ENCODE measurements at regions not wholly inside any gene's neighbourhood (a gene's known extent, or its start where the extent isn't known, plus 50 kb on each side); places are given as distances from the start of the nearest gene placed in this dataset.

DNA sequence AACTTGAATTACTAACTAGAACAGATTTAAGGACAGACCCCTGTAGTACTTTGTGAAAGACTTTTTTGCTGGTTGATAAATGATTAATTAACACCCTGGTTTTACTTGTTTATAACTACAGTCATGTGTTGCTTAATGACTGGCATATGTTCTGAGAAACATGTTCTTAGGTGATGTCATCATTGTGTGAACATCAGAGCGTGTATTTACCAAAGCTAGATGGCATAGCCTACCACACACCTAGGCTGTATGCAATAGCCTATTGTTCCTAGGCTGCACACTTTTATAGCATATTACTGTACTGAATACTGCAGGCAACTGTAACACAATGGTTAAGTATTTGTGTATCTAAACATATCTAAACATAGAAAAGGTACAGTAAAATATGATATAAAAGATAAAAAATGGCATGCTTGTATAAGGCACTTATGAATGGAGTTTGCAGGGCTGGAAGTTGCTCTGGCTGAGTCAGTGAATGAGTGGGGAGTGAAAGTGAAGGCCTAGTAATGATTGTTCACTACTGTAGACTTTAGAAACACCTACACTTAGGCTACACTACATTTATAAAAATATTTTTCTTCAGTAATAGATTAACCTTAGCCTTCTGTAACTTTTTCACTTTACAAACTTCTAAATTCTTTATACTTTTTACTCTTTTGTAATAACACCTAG is 260.3 kb downstream of the KCNRG start:
- H2AFZ ChIP-seq (ENCODE audit: low read length) = no peak overlapping the region
- H3K79me2 ChIP-seq (ENCODE audit: insufficient read depth, low read length) = no peaks in the 10 kb centered on the region
- no peak overlapping the region for H3K27ac ChIP-seq (ENCODE audit: low read depth, low read length, poor library complexity, severe bottlenecking)
- H3K4me3 ChIP-seq (ENCODE audit: low read depth, low read length, poor library complexity, severe bottlenecking) = no peak overlapping the region
- no peak overlapping the region for H3K4me2 ChIP-seq (ENCODE audit: low read length)
- H3K27me3 ChIP-seq (ENCODE audit: insufficient read depth, low read length) = no peaks in the 10 kb centered on the region
- peaks cover 5% of the 10 kb centered on the region for H3K4me1 ChIP-seq (ENCODE audit: insufficient read depth, low read length, severe bottlenecking)
- H3K9me3 ChIP-seq (ENCODE audit: low read length) = no peaks in the 10 kb centered on the region; the same call in 1 of the 2 replicates
- H4K20me1 ChIP-seq (ENCODE audit: insufficient read depth, low read length) = no peaks in the 10 kb centered on the region
- no peak overlapping the region for H3K9ac ChIP-seq (ENCODE audit: low read length)
- no peaks in the 10 kb centered on the region for H3K36me3 ChIP-seq (ENCODE audit: insufficient read depth, low read length)
- no peak for TF ChIP-seq CTCF (IDR thresholded peaks at IDR 0.05; ENCODE audit: low read length)
- no peak for TF ChIP-seq EZH2 (IDR thresholded peaks at IDR 0.05; ENCODE audit: borderline replicate concordance, low read length)
- H3F3A ChIP-seq (ENCODE audit: insufficient read depth, low read length) = no peaks in the 10 kb centered on the region
- H3K9me2 ChIP-seq (ENCODE audit: low read depth, low read length) = no peaks in the 10 kb centered on the region

DNA sequence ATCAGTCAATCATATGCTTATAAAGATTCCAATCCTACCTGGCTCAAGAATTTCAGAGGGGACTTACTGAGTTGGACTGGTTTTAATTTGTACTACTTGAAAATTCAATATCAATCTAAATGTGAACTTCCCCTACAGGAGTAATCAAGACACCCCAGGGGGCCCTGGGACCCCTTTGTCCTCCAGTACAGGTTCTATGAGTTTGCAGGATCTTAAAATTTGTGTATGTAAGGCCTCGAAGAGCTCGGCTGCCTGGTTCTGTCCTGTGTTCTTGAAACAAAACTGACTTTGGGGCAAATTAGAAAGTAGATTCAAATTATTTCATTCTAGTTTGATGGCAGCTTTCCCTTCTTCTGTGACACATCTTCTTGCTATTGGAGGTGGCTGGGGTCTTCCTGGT is 261.3 kb downstream of the KCNRG start:
- no peak overlapping the region for H3K4me3 ChIP-seq (ENCODE audit: low read depth, low read length, poor library complexity, severe bottlenecking)
- no peaks in the 10 kb centered on the region for H3K9me2 ChIP-seq (ENCODE audit: low read depth, low read length)
- no peak for TF ChIP-seq CTCF (IDR thresholded peaks at IDR 0.05; ENCODE audit: low read length)
- TF ChIP-seq EZH2 (IDR thresholded peaks at IDR 0.05; ENCODE audit: borderline replicate concordance, low read length) = no peak
- H3K9ac ChIP-seq (ENCODE audit: low read length) = no peak overlapping the region
- no peaks in the 10 kb centered on the region for H4K20me1 ChIP-seq (ENCODE audit: insufficient read depth, low read length)
- no peaks in the 10 kb centered on the region for H3K4me1 ChIP-seq (ENCODE audit: insufficient read depth, low read length, severe bottlenecking)
- no peak overlapping the region for H3K27ac ChIP-seq (ENCODE audit: low read depth, low read length, poor library complexity, severe bottlenecking)
- no peaks in the 10 kb centered on the region for H3F3A ChIP-seq (ENCODE audit: insufficient read depth, low read length)
- H3K9me3 ChIP-seq (ENCODE audit: low read length) = no peaks in the 10 kb centered on the region; the same call in 1 of the 2 replicates
- no peak overlapping the region for H2AFZ ChIP-seq (ENCODE audit: low read length)
- H3K36me3 ChIP-seq (ENCODE audit: insufficient read depth, low read length) = no peaks in the 10 kb centered on the region
- no peak overlapping the region for H3K4me2 ChIP-seq (ENCODE audit: low read length)
- no peaks in the 10 kb centered on the region for H3K27me3 ChIP-seq (ENCODE audit: insufficient read depth, low read length)
- no peaks in the 10 kb centered on the region for H3K79me2 ChIP-seq (ENCODE audit: insufficient read depth, low read length)

- Histone ChIP-seq H3K27ac (ENCODE audit: low read depth, low read length, poor library complexity, severe bottlenecking) (no peak overlapping the region), H3K4me3 (ENCODE audit: low read depth, low read length, poor library complexity, severe bottlenecking) (no peak overlapping the region), H3K9ac (ENCODE audit: low read length) (no peak overlapping the region), H3K79me2 (ENCODE audit: insufficient read depth, low read length) (no peaks in the 10 kb centered on the region), H3K9me2 (ENCODE audit: low read depth, low read length) (no peaks in the 10 kb centered on the region), H3K9me3 (ENCODE audit: low read length) (no peaks in the 10 kb centered on the region; the same call in 1 of the 2 replicates), H3K27me3 (ENCODE audit: insufficient read depth, low read length) (no peaks in the 10 kb centered on the region), H3K36me3 (ENCODE audit: insufficient read depth, low read length) (no peaks in the 10 kb centered on the region), H3F3A (ENCODE audit: insufficient read depth, low read length) (no peaks in the 10 kb centered on the region), H4K20me1 (ENCODE audit: insufficient read depth, low read length) (no peaks in the 10 kb centered on the region), H3K4me2 (ENCODE audit: low read length) (no peak overlapping the region), H2AFZ (ENCODE audit: low read length) (no peak overlapping the region), H3K4me1 (ENCODE audit: insufficient read depth, low read length, severe bottlenecking) (no peaks in the 10 kb centered on the region)
- TF ChIP-seq EZH2 (IDR thresholded peaks at IDR 0.05; ENCODE audit: borderline replicate concordance, low read length) (no peak), CTCF (IDR thresholded peaks at IDR 0.05; ENCODE audit: low read length) (no peak)
Measured at GRCh38 chr13:50277127-50277526, 261.9 kb downstream of the KCNRG start.

Measured in OCI-LY1 (cell line).